ENCODE measurements at regions not wholly inside any gene's neighbourhood (a gene's known extent, or its start where the extent isn't known, plus 50 kb on each side); places are given as distances from the start of the nearest gene placed in this dataset.

GRCh38 chr2:48120759-48121242 lies 193.7 kb upstream of the FOXN2 start:
- intact Hi-C loops (cut with micrococcal nuclease): loop anchor here (2.0 kb wide), 1 partner anchor 26 kb away; no protein-coding TSS in a partner anchor
- no TSS peak for BruUV-seq (replicated peaks)
- CTCF ChIA-PET (ENCODE audit: low intra/inter-chr PET ratio): interaction anchor here (0.5 kb wide), 1 partner anchor 123 kb away, joined by 3 read pairs; no protein-coding TSS in a partner anchor
- peak; percentile 87 for TF ChIP-seq FOSL1 (tag; conservative IDR thresholded peaks at IDR 0.05)
- TF ChIP-seq ZNF408 (CRISPR knock-in tag; IDR thresholded peaks at IDR 0.05; ENCODE audit: low read depth): no peak
- TF ChIP-seq PKNOX1 (IDR thresholded peaks at IDR 0.05): peak; percentile 86
- peak; percentile 95 for TF ChIP-seq MAFK (IDR thresholded peaks at IDR 0.05; ENCODE audit: low read length)
- peak; percentile 90 for TF ChIP-seq ZSCAN32 (CRISPR knock-in tag; IDR thresholded peaks at IDR 0.05)
- peak; percentile 90 for TF ChIP-seq JUND (IDR thresholded peaks at IDR 0.05; ENCODE audit: borderline replicate concordance, low read depth, low read length)
- TF ChIP-seq JUND (tag; IDR thresholded peaks at IDR 0.05; ENCODE audit: borderline replicate concordance, low read depth, low read length): peak; percentile 90
- peak; percentile 33; the same call in 1 of the 2 replicates for TF ChIP-seq ZNF395 (CRISPR knock-in tag; IDR thresholded peaks at IDR 0.05)
- TF ChIP-seq NR2C1 (IDR thresholded peaks at IDR 0.05): no peak
- peak; percentile 45; the same call in 1 of the 2 replicates for TF ChIP-seq NR2C1 (tag; IDR thresholded peaks at IDR 0.05)
- peak; percentile 99 for TF ChIP-seq ZNF766 (CRISPR knock-in tag; conservative IDR thresholded peaks at IDR 0.05)
- peak; percentile 55; the same call in 1 of the 2 replicates for TF ChIP-seq JUNB (CRISPR knock-in tag; conservative IDR thresholded peaks at IDR 0.05)
- TF ChIP-seq ZFP36 (IDR thresholded peaks at IDR 0.05; ENCODE audit: low read depth, low read length, partially characterized antibody): peak; percentile 7
- TF ChIP-seq TEAD4 (IDR thresholded peaks at IDR 0.05; ENCODE audit: low read length): peak; percentile 48; the same call in 1 of the 2 replicates
- no peak for TF ChIP-seq TEAD4 (CRISPR knock-in tag; IDR thresholded peaks at IDR 0.05; ENCODE audit: borderline replicate concordance)
- TF ChIP-seq LEF1 (IDR thresholded peaks at IDR 0.05): peak; percentile 74; the same call in 1 of the 2 replicates
- TF ChIP-seq TRIM24 (IDR thresholded peaks at IDR 0.05): peak; percentile 98
- TF ChIP-seq CREM (IDR thresholded peaks at IDR 0.05; ENCODE audit: low read depth): peak; percentile 45; the same call in 1 of the 2 replicates
- peak; percentile 64 for TF ChIP-seq NFRKB (IDR thresholded peaks at IDR 0.05; ENCODE audit: low read depth)
- TF ChIP-seq ESRRA (IDR thresholded peaks at IDR 0.05; ENCODE audit: borderline replicate concordance, low read depth): no peak; the same call in 1 of the 2 replicates
- peak; percentile 60 for TF ChIP-seq HINFP (tag; conservative IDR thresholded peaks at IDR 0.05; ENCODE audit: low read depth)
- peak; percentile 80 for TF ChIP-seq DPF2 (IDR thresholded peaks at IDR 0.05)

More at GRCh38 chr2:48120759-48121242, 193.7 kb upstream of the FOXN2 start:
- Histone ChIP-seq H2AFZ (ENCODE audit: low read depth, low read length) (peak overlapping the region; percentile 26), H3K4me3 (no peak overlapping the region), H3K4me1 (replicated peaks in 1 of 2; ENCODE audit: control insufficient read depth in 2 of 2, insufficient read depth in 2 of 2, low read length in 2 of 2) (peaks cover 5% of the 10 kb centered on the region in 2 experiments; a peak in 2 of 5 replicates), H4K20me1 (replicated peaks; ENCODE audit: control insufficient read depth, insufficient read depth, low read length) (no peaks in the 10 kb centered on the region), H3K4me2 (ENCODE audit: insufficient read depth, low read length) (peak overlapping the region; percentile 30; the same call in 1 of the 2 replicates), H3K9me1 (ENCODE audit: control insufficient read depth, insufficient read depth, low read length) (no peaks in the 10 kb centered on the region), H3K79me2 (ENCODE audit: control insufficient read depth, insufficient read depth, low read length) (no peaks in the 10 kb centered on the region), H3K27me3 (ENCODE audit: control insufficient read depth in 2 of 2, insufficient read depth in 2 of 2, low read length in 2 of 2) (no peaks in the 10 kb centered on the region), H3K27ac (ENCODE audit: extremely low read depth, low read depth, low read length) (peak overlapping the region; percentile 62; the same call in 2 of the 3 replicates), H3K36me3 (ENCODE audit: control insufficient read depth, insufficient read depth, low read length) (no peaks in the 10 kb centered on the region), H3K9me3 (replicated peaks; ENCODE audit: control insufficient read depth, insufficient read depth, low read depth, low read length) (no peaks in the 10 kb centered on the region), H3K9ac (ENCODE audit: insufficient read depth in 1 of 2, low read depth in 2 of 2, low read length in 2 of 2) (no peak overlapping the region)
- FAIRE-seq (peak; percentile 77), ATAC-seq (peak; percentile 89), DNase-seq (ENCODE audit: extremely low read depth in 1 of 4, low spot score in 3 of 4) (peak in 3 of 4 experiments; percentile 26 to 67 (median 64))
- POLR2A ChIA-PET: interaction anchor here (0.5 to 1.3 kb wide), 2 partner anchors 24 to 233 kb away, joined by 3 to 4 read pairs; no protein-coding TSS in a partner anchor
- in situ Hi-C loops (cut with MboI): no loop called here
- 0% methylated on average over 1 of the region's 1 CpG for WGBS (ENCODE audit: insufficient coverage, low coverage, missing lambda C conversion rate)

Measured in K562 (cell line).